ENCODE measurements at regions not wholly inside any gene's neighbourhood (a gene's known extent, or its start where the extent isn't known, plus 50 kb on each side); places are given as distances from the start of the nearest gene placed in this dataset.
A peak's percentile ranks its signal among the peaks of the same experiment; 100 is the strongest.
"Not testable (repeated sequence)": the region's sequence is repeated elsewhere in the genome, so short reads cannot be mapped to it uniquely, and the experiment has no call there.

GRCh38 chr13:71382285-71382684 is 484.7 kb downstream of the DACH1 start:
- DNase-seq: no peak

- DNase-seq: no peak
Observed at GRCh38 chr13:71380191-71380590, 486.8 kb downstream of the DACH1 start.

- DNase-seq: no peak
Observed at GRCh38 chr13:71378961-71379905, 487.8 kb downstream of the DACH1 start.

- DNase-seq: no peak
Observed at GRCh38 chr13:71374471-71375049, 492.4 kb downstream of the DACH1 start.

GRCh38 chr13:71368336-71368735 is 498.7 kb downstream of the DACH1 start:
- DNase-seq: no peak

GRCh38 chr13:71360041-71360440 is 507.0 kb downstream of the DACH1 start:
- no peak for DNase-seq

GRCh38 chr13:71359641-71360040 is 507.4 kb downstream of the DACH1 start:
- DNase-seq: no peak

- DNase-seq: no peak
Observed at GRCh38 chr13:71358218-71358617, 508.8 kb downstream of the DACH1 start.

GRCh38 chr13:71355010-71355409 is 512.0 kb downstream of the DACH1 start:
- DNase-seq: no peak

- DNase-seq: no peak
Observed at GRCh38 chr13:71350886-71351285, 516.1 kb downstream of the DACH1 start.

- DNase-seq: not testable (repeated sequence)
Observed at GRCh38 chr13:71345856-71346255, 521.1 kb downstream of the DACH1 start.

- no peak for DNase-seq
Observed at GRCh38 chr13:71339736-71340135, 527.3 kb downstream of the DACH1 start.

- no peak for DNase-seq
Observed at GRCh38 chr13:71339005-71339404, 528.0 kb downstream of the DACH1 start.

GRCh38 chr13:71338070-71338469 is 528.9 kb downstream of the DACH1 start:
- no peak for DNase-seq

- DNase-seq: no peak
Observed at GRCh38 chr13:71327266-71327665, 539.7 kb downstream of the DACH1 start.

GRCh38 chr13:71325556-71325955 is 541.4 kb downstream of the DACH1 start:
- no peak for DNase-seq

GRCh38 chr13:71323266-71323665 is 543.7 kb downstream of the DACH1 start:
- DNase-seq: no peak

GRCh38 chr13:71320452-71320851 is 546.6 kb downstream of the DACH1 start:
- no peak for DNase-seq

GRCh38 chr13:71316792-71317363 is 550.1 kb downstream of the DACH1 start:
- peak; percentile 68 for DNase-seq

- no peak for DNase-seq
Observed at GRCh38 chr13:71312923-71313322, 554.1 kb downstream of the DACH1 start.

- DNase-seq: no peak
Observed at GRCh38 chr13:71309905-71310304, 557.1 kb downstream of the DACH1 start.

- no peak for DNase-seq
Observed at GRCh38 chr13:71306821-71307220, 560.2 kb downstream of the DACH1 start.

GRCh38 chr13:71304861-71305260 is 562.1 kb downstream of the DACH1 start:
- no peak for DNase-seq

- DNase-seq: no peak
Observed at GRCh38 chr13:71303144-71303543, 563.9 kb downstream of the DACH1 start.

All from NCI-H1436 treated with DMSO at 0.1 percent for 48 hours (cell line).